Transverse colon (tissue), 4 donors: ENCODE measurements at regions not wholly inside any gene's neighbourhood (a gene's known extent, or its start where the extent isn't known, plus 50 kb on each side); places are given as distances from the start of the nearest gene placed in this dataset.

Experiments
- POLR2A ChIP-seq: fragments of 450-650 bp; IDR thresholded peaks from one replicate; pipeline ENCODE4 v1.6.1; 2016; ENCODE audit warnings: antibody characterized with exemption, mild to moderate bottlenecking, moderate library complexity
- POLR2AphosphoS5 ChIP-seq, 3 donors: sonication (generic); formaldehyde crosslinking; IDR thresholded peaks; one replicate each; pipeline ENCODE4 v1.6.1; 2016; ENCODE audit warnings: antibody characterized with exemption in 3 of 3
- TF ChIP-seq, protein P1 (sequence below), 5 experiments: fragments of 200-600 bp in 3 of 5; fragments of 450-650 bp in 2 of 5; sonication (generic) in 3 of 5; IDR thresholded peaks; 1 replicate in 2 of 5; 2 replicates in 3 of 5; pipeline ENCODE4 v1.5.1; 2016 to 2017; ENCODE audit warnings: antibody characterized with exemption in 5 of 5, inconsistent platforms in 3 of 5, mild to moderate bottlenecking in 2 of 5, moderate library complexity in 1 of 5

DNA sequence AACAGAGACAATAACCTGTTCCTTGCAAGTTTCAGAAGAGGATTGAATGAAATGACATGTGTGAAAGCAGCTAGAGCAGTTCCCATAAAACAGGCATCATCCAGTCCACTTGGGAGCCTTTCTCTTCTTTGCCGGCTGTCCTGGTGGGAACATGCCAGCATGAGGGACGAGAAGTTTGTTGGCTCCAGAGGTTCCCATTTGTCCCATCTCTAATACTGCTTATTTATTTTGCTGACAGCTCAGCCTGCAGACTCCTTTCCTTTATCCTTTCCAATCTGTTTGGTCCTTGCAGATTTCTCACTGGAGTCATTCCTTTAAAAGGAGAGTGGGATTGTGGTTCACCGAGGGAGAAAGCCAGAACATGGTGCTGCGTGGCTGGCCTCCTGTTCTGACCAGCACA lies 321.5 kb upstream of the CLINT1 start:
- TF ChIP-seq, protein P1, sequence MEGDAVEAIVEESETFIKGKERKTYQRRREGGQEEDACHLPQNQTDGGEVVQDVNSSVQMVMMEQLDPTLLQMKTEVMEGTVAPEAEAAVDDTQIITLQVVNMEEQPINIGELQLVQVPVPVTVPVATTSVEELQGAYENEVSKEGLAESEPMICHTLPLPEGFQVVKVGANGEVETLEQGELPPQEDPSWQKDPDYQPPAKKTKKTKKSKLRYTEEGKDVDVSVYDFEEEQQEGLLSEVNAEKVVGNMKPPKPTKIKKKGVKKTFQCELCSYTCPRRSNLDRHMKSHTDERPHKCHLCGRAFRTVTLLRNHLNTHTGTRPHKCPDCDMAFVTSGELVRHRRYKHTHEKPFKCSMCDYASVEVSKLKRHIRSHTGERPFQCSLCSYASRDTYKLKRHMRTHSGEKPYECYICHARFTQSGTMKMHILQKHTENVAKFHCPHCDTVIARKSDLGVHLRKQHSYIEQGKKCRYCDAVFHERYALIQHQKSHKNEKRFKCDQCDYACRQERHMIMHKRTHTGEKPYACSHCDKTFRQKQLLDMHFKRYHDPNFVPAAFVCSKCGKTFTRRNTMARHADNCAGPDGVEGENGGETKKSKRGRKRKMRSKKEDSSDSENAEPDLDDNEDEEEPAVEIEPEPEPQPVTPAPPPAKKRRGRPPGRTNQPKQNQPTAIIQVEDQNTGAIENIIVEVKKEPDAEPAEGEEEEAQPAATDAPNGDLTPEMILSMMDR (IDR thresholded peaks at IDR 0.05): no peak
- no peak for TF ChIP-seq POLR2A
- no peak for TF ChIP-seq POLR2AphosphoS5 (IDR thresholded peaks at IDR 0.05)
